SK-N-SH (cell line): ENCODE measurements at regions not wholly inside any gene's neighbourhood (a gene's known extent, or its start where the extent isn't known, plus 50 kb on each side); places are given as distances from the start of the nearest gene placed in this dataset.

ENCODE experiments used
- CTCF ChIP-seq: fragments of 200-600 bp; sonication (generic); IDR thresholded peaks from 2 replicates; pipeline ENCODE4 v1.6.1; 2017; ENCODE audit warnings: antibody characterized with exemption, mild to moderate bottlenecking, moderate library complexity
- ELF1 ChIP-seq: IDR thresholded peaks from 2 replicates; pipeline ENCODE4 v1.4.0; 2012
- GATA2 ChIP-seq: sonication (generic); formaldehyde crosslinking; IDR thresholded peaks from 2 replicates; pipeline ENCODE4 v1.5.0; 2020; ENCODE audit warnings: mild to moderate bottlenecking, missing genetic modification reagents
- JUND ChIP-seq: IDR thresholded peaks from 2 replicates; pipeline ENCODE4 v1.4.0; 2012
- MAX ChIP-seq: IDR thresholded peaks from 2 replicates; pipeline ENCODE4 v1.4.0; 2012; ENCODE audit warnings: low read depth
- MXI1 ChIP-seq: IDR thresholded peaks from 2 replicates; pipeline ENCODE4 v1.6.1; 2012; ENCODE audit warnings: mild to moderate bottlenecking, low read depth, low read length, improper control_type of control experiment
- POLR2AphosphoS5 ChIP-seq: IDR thresholded peaks from 2 replicates; pipeline ENCODE4 v1.6.1; 2012; ENCODE audit warnings: low read depth, low read length
- RAD21 ChIP-seq: IDR thresholded peaks from 2 replicates; pipeline ENCODE4 v1.6.1; 2012; ENCODE audit warnings: mild to moderate bottlenecking, low read length
- RCOR1 ChIP-seq: fragments of 150-350 bp; IDR thresholded peaks from 2 replicates; pipeline ENCODE4 v1.6.1; 2017; ENCODE audit warnings: antibody characterized with exemption, low read length
- REST ChIP-seq: IDR thresholded peaks from 2 replicates; pipeline ENCODE4 v1.6.1; 2012; ENCODE audit warnings: mild to moderate bottlenecking, low read depth, low read length, moderate library complexity
- SMC3 ChIP-seq: IDR thresholded peaks from 2 replicates; pipeline ENCODE4 v1.6.1; 2012; ENCODE audit warnings: low read depth, low read length, improper control_type of control experiment
- TEAD4 ChIP-seq: IDR thresholded peaks from 2 replicates; pipeline ENCODE4 v1.4.0; 2012; ENCODE audit warnings: mild to moderate bottlenecking, borderline replicate concordance; ENCODE audit not compliant: insufficient read depth
- USF2 ChIP-seq: fragments of 150-350 bp; IDR thresholded peaks from 2 replicates; pipeline ENCODE4 v1.6.1; 2017; ENCODE audit warnings: antibody characterized with exemption, low read length, low read depth, borderline replicate concordance
- ZBTB33 ChIP-seq: IDR thresholded peaks from 2 replicates; pipeline ENCODE4 v1.4.0; 2012; ENCODE audit warnings: low read depth, borderline replicate concordance

GRCh38 chrX:128335671-128336070 is 283.5 kb upstream of the ACTRT1 start:
- TF ChIP-seq RAD21 (no peak), CTCF (no peak), POLR2AphosphoS5 (no peak), JUND (no peak), ZBTB33 (no peak), REST (no peak), ELF1 (no peak), SMC3 (no peak), GATA2 (CRISPR knock-in tag) (no peak), RCOR1 (peak; percentile 47; the same call in 1 of the 2 replicates), MAX (no peak), TEAD4 (no peak), USF2 (no peak), MXI1 (no peak)
